HEK293T (cell line): ENCODE measurements at regions not wholly inside any gene's neighbourhood (a gene's known extent, or its start where the extent isn't known, plus 50 kb on each side); places are given as distances from the start of the nearest gene placed in this dataset.

Experiments
- CTCF ChIA-PET: fragments of 350-600 bp; formaldehyde crosslinking; extraction: SDS; loops from one replicate; lab custom pipeline; 2021; ENCODE audit warnings: antibody characterized with exemption, inconsistent platforms; lab: Yijun Ruan, JAX
- POLR2A ChIA-PET: fragments of 350-600 bp; formaldehyde crosslinking; extraction: SDS; loops from one replicate; lab custom pipeline; 2020; ENCODE audit warnings: antibody characterized with exemption, inconsistent platforms; lab: Yijun Ruan, JAX
- DNase-seq: peaks from one replicate; pipeline ENCODE4 v3.0.0; 2012; ENCODE audit warnings: mixed read lengths; ENCODE audit errors: extremely low spot score
- ARNT ChIP-seq: fragments of 450-650 bp; IDR thresholded peaks from 2 replicates; pipeline ENCODE4 v1.6.1; 2017; ENCODE audit warnings: mild to moderate bottlenecking
- BHLHE40 ChIP-seq: fragments of 450-650 bp; IDR thresholded peaks from 2 replicates; pipeline ENCODE4 v1.6.1; 2016; ENCODE audit warnings: mild to moderate bottlenecking, moderate library complexity, borderline replicate concordance
- CTBP1 ChIP-seq: fragments of 450-650 bp; IDR thresholded peaks from 2 replicates; pipeline ENCODE4 v1.6.1; 2016; ENCODE audit warnings: borderline replicate concordance
- ELF4 ChIP-seq: fragments of 450-650 bp; IDR thresholded peaks from 2 replicates; pipeline ENCODE4 v1.6.1; 2017; ENCODE audit warnings: antibody characterized with exemption
- FOXA1 ChIP-seq: fragments of 450-650 bp; IDR thresholded peaks from 2 replicates; pipeline ENCODE4 v1.6.1; 2016; ENCODE audit warnings: mild to moderate bottlenecking
- FOXK2 ChIP-seq: fragments of 450-650 bp; IDR thresholded peaks from 2 replicates; pipeline ENCODE4 v1.6.1; 2016; ENCODE audit warnings: mild to moderate bottlenecking
- FOXM1 ChIP-seq: fragments of 450-650 bp; IDR thresholded peaks from 2 replicates; pipeline ENCODE4 v1.6.1; 2017; ENCODE audit warnings: mild to moderate bottlenecking, borderline replicate concordance
- HDGF ChIP-seq: fragments of 450-650 bp; IDR thresholded peaks from 2 replicates; pipeline ENCODE4 v1.6.1; 2017; ENCODE audit warnings: antibody characterized with exemption, borderline replicate concordance
- L3MBTL2 ChIP-seq: fragments of 450-650 bp; conservative IDR thresholded peaks from 2 replicates; pipeline ENCODE4 v1.6.1; 2016; ENCODE audit warnings: mild to moderate bottlenecking
- LEF1 ChIP-seq: fragments of 450-650 bp; IDR thresholded peaks from 2 replicates; pipeline ENCODE4 v1.6.1; 2017; ENCODE audit warnings: mild to moderate bottlenecking, borderline replicate concordance
- NFRKB ChIP-seq: fragments of 450-650 bp; IDR thresholded peaks from 2 replicates; pipeline ENCODE4 v1.6.1; 2016; ENCODE audit warnings: mild to moderate bottlenecking, moderate library complexity
- SP1 ChIP-seq: fragments of 450-650 bp; IDR thresholded peaks from 2 replicates; pipeline ENCODE4 v1.6.1; 2017
- SUZ12 ChIP-seq: fragments of 450-650 bp; IDR thresholded peaks from 2 replicates; pipeline ENCODE4 v1.6.1; 2016; ENCODE audit warnings: mild to moderate bottlenecking
- TARDBP ChIP-seq: fragments of 450-650 bp; IDR thresholded peaks from 2 replicates; pipeline ENCODE4 v1.6.1; 2016
- ZNF384 ChIP-seq: fragments of 450-650 bp; IDR thresholded peaks from 2 replicates; pipeline ENCODE4 v1.6.1; 2016
- TF ChIP-seq, protein P1 (sequence below): fragments of 450-650 bp; IDR thresholded peaks from 2 replicates; pipeline ENCODE4 v1.6.1; 2016

DNA sequence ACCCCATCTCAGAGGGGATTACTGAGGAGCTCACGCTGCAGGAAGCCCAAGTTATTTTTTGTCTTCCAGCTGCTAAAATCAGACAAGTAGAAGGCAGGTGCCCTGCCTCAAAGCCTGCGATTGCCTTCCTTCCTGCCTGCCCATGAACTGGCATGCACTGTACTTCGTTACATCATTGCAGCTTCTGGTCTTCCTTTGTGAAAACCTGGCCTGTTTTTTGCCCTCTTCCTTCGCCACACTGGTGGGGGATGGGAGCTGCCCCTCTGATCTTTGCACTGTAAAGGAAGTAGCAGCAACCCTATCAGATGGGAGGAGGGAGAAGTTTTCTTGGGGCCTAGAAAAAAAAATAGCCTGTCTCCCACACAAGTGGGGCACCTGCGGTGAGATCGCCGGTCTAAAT is 1098.7 kb downstream of the BCL11B start:
- POLR2A ChIA-PET: no interaction called here
- no peak for TF ChIP-seq NFRKB
- TF ChIP-seq FOXK2: no peak
- TF ChIP-seq L3MBTL2: no peak
- no peak for TF ChIP-seq FOXM1
- TF ChIP-seq FOXA1: no peak
- TF ChIP-seq LEF1: no peak
- no peak for TF ChIP-seq BHLHE40
- TF ChIP-seq HDGF: no peak
- TF ChIP-seq ELF4: no peak
- no peak for DNase-seq
- CTCF ChIA-PET: no interaction called here

DNA sequence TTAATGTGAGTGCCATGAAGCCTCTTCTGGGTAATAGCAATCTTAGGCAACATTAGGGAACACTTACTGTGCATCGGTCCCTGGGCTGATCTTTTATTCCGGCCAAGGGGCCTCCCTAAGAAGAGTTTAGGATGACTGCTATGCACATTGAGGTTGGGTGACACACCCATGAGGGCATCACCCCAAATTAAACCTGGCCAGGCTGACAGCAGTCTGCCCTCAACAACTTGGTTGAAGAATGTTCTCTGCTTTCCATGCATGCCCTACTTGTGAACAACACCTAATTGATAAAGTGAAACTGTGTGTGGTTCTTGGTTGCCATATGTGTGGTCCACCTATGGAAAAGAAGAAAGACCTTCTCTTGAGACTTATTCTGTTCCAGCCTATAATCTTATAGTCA is 1098.0 kb downstream of the BCL11B start:
- TF ChIP-seq SP1 (no peak), FOXK2 (no peak), ELF4 (no peak), ZNF384 (no peak), FOXM1 (no peak), SUZ12 (no peak), HDGF (no peak), NFRKB (no peak), LEF1 (no peak), L3MBTL2 (no peak), FOXA1 (no peak), BHLHE40 (no peak), CTBP1 (no peak), TARDBP (no peak), ARNT (no peak)
- TF ChIP-seq, protein P1, sequence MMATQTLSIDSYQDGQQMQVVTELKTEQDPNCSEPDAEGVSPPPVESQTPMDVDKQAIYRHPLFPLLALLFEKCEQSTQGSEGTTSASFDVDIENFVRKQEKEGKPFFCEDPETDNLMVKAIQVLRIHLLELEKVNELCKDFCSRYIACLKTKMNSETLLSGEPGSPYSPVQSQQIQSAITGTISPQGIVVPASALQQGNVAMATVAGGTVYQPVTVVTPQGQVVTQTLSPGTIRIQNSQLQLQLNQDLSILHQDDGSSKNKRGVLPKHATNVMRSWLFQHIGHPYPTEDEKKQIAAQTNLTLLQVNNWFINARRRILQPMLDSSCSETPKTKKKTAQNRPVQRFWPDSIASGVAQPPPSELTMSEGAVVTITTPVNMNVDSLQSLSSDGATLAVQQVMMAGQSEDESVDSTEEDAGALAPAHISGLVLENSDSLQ: no peak
- ChIA-PET POLR2A (no interaction called here), CTCF (no interaction called here)
- DNase-seq: no peak

DNA sequence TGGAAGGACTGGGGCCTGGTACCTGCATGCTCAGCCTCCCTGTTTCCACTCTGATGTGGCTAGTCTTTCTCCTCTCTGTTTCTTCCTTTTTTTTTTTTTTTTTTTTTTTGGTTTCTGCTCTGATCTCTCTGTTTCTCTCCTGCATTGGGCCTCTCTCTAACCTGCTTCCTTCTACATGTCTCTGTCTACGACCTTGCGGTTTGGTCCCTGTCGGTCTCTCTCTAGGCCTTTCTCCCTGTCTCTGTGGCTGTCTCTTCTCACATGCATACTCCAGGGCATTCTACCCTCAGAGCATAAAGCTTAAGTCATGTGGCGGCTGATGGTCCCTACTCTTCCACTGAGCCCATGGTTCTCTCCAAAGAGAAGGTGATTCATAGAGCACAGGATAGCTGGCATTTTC is 1096.6 kb downstream of the BCL11B start:
- CTCF ChIA-PET: no interaction called here
- TF ChIP-seq BHLHE40 (no peak), FOXA1 (no peak), SUZ12 (no peak), CTBP1 (no peak), FOXM1 (no peak), TARDBP (no peak), LEF1 (no peak), ZNF384 (no peak), SP1 (no peak), ELF4 (no peak), HDGF (no peak), L3MBTL2 (no peak), NFRKB (no peak), FOXK2 (no peak)
- TF ChIP-seq, protein P1: no peak
- DNase-seq: no peak
- POLR2A ChIA-PET: interaction anchor here (0.6 kb wide), 1 partner anchor 873 kb away, joined by 3 read pairs; no protein-coding TSS in a partner anchor

DNA sequence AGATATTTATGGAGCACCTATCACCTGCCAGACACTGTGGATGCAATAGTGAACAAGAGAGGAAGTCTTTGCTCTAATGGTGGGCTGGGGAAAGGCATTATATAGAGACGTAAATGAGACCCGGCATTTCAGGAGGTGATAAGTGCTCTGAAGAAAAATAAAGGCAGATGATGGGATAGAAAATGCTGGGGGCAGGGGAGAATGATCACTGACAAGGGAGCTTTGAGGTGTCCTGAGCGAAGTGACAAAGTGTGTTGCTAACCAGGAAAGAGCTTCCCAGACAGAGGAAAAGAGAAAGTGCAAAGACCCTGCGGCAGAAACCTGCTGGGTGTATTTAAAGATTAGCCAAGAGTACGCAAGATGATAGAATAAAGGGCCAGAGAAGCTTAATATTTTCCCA is 1096.1 kb downstream of the BCL11B start:
- POLR2A ChIA-PET: no interaction called here
- CTCF ChIA-PET: no interaction called here
- DNase-seq: no peak
- TF ChIP-seq SUZ12: no peak
- no peak for TF ChIP-seq L3MBTL2
- TF ChIP-seq HDGF: no peak
- no peak for TF ChIP-seq ARNT
- TF ChIP-seq FOXA1: no peak
- no peak for TF ChIP-seq NFRKB
- no peak for TF ChIP-seq LEF1
- TF ChIP-seq SP1: no peak
- TF ChIP-seq CTBP1: no peak
- TF ChIP-seq ZNF384: no peak
- no peak for TF ChIP-seq TARDBP
- no peak for TF ChIP-seq ELF4
- TF ChIP-seq BHLHE40: no peak
- no peak for TF ChIP-seq FOXM1
- TF ChIP-seq, protein P1: no peak
- TF ChIP-seq FOXK2: no peak

GRCh38 chr14:98176892-98177291 is 1095.1 kb downstream of the BCL11B start:
- DNase-seq: no peak
- ChIA-PET CTCF (no interaction called here), POLR2A (no interaction called here)
- no peak for TF ChIP-seq ARNT

DNA sequence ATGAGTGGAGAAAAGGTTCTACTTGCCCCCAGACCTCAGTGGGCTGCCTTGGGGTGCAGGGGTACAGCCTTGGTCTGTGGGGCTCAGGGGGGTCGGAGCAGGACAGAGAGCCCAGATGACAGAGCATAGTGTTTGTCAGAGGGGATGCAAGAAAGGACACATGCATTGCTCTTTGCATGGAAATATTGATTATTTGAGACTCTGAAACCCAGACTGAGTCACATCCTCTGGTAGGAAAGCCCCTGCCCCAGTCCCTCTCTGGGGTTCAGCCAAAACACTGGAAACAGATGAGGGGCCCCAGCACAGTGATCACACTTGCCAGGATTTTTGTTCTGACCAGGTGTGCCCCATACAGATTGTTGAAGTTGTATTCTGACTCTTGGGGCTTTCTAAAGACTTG is 1094.4 kb downstream of the BCL11B start:
- TF ChIP-seq SUZ12 (no peak), TARDBP (no peak), CTBP1 (no peak), FOXM1 (no peak), L3MBTL2 (no peak), HDGF (no peak)
- DNase-seq: no peak
- ChIA-PET CTCF (no interaction called here), POLR2A (no interaction called here)

GRCh38 chr14:98181241-98181640 is 1090.8 kb downstream of the BCL11B start:
- DNase-seq: no peak
- ChIA-PET POLR2A (no interaction called here), CTCF (no interaction called here)
- TF ChIP-seq ZNF384: no peak
- TF ChIP-seq HDGF: no peak
- no peak for TF ChIP-seq TARDBP
